SKM-1 (cell line): ENCODE measurements at regions not wholly inside any gene's neighbourhood (a gene's known extent, or its start where the extent isn't known, plus 50 kb on each side); places are given as distances from the start of the nearest gene placed in this dataset.
"Not testable (repeated sequence)": the region's sequence is repeated elsewhere in the genome, so short reads cannot be mapped to it uniquely, and the experiment has no call there.

Experiments
- DNase-seq: peaks from one replicate; lab custom pipeline; 2025; ENCODE audit not compliant: unreplicated experiment; lab: John Stamatoyannopoulos, UW

DNA sequence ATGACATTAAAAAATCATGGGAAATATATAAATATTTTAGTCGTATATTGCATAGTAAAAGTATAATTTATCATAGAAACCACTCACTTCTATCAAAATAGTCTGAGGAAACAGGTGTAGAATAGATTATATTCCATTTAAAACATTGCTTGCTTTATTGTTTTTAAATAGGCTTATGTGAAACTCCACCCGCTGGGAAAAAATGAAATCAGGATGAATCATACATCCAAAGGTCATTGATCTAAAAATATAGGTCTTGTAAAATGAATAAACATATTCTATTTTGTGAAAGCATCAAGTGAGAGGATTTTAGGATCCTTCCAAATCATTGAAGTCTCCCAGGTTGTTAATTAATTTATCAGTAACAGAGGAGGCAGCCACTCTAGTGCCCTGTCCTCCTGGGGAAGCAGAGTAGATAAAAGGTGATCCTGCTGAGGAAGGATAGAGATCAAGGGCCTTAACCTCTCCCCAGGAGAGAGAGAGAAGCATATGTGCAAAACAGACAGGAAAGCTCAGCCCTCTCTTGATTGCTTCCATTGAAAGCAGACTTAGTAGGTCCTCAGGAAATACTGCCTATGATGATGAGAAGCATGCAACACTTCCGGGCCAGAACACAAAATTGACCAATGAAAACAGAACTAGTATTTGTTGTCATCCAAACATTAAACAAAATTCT is 96.8 kb upstream of the MAP9 start:
- DNase-seq = no peak

DNA sequence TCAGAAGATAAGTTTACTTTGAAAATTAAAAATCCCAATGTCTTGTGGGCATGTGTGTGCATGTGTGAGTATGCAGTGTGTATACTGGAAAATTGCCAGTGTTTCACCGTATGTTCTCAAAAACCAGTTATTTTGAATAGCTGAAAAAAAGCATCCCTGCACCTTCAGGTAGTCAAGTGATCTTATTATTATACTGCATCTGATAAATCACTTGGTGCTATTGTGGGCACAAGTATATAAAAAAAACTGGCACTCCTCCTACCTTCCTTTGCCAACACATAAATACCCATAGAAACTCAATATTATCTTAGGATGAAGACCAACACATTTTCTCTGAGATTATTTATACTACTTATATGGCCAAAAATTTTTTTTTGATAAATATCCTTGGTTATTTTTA is 91.5 kb upstream of the MAP9 start:
- no peak for DNase-seq

DNA sequence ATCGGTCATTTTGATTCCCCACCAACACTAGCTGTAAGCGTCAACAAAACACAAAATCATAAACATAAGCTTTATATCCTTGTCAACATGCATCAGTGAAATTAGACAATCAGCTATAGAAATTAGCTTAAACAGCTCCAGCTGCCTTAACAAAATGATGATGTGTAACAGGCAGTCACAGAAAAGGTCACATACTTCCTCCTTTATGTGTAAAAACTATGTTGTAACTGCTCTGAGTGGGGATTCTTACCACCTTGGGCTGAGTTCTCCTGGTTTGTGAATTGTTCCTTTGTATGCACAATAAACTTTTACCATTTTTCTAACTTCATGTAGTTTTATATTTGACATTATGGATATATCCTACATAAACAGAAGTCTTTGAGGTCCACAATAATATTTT is 73.9 kb upstream of the MAP9 start:
- peak; percentile 4 for DNase-seq

DNA sequence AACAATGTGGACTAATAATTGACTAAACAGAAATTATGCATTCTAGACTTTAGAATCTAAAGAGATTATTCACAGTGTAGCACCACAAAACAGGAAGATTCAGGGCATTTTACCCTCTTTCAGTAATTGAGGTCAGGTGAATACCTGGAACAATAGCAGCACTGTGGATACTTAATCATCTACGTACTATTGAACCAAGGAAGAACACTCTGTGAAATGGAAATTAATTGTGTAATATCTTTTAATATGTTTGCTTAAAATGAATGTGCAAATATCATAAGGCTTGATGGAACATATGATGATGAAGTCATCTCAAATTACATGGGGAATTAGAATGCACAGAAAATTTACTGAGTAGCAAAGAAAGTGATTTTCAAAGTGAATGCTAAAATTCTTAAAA is 68.5 kb upstream of the MAP9 start:
- no peak for DNase-seq

DNA sequence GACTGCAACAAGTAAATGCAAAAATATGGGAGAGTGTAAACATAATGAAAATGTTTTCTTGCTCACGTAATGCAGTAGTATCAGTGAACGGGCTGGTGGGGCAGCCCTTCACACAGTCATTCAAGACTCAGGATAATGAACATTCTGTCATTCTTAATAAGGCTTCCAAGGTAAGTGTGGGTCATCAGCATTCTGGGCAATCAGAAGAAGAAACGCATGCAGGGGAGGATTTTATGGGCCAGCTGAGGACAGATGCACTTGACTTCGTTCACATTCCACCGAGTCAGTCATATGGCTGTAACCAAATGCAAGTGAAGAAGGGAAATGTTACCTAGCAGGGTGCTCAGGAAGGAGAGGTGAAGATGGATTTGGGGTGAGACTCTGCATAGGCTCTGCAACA is 68.0 kb upstream of the MAP9 start:
- no peak for DNase-seq

DNA sequence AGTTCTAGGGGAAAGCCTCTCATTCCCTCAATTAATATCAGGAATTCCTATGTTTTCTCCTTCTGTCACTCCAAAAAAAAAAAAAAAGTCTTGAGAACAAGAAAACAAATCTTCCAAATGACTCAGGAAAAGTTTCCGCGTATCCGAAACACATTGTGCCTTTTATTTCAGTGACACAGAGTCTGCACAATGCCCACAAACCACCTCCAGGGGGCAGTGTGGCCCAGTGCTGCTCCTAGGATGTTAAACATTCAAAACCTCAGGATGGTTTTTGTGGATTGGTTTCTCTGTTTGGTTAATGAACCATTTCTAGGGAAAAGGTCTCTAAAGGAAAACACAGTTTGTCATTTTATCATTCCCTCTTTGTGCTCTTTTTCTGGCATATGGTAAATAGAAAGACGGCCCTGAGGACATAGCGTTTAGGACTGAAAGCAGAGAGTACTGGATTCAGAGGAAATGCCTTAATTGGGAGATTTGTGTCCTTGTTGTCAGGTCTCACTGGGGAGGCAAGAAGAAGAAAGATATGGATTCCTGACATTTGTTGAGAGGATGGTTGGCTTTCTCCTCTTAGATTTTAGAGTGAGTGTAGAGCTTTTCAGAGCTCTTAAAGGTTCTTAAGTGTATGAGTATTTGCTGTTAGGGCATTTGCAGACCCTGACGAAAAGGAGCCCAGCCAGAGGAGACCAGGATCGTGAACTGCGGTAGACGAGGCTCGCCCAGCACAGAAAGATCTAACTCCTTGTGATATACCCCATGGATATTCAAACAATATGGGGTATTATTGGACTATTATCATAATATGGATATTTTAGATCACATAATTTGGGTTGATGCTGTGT is 65.7 kb upstream of the MAP9 start:
- DNase-seq = peak; percentile 23

DNA sequence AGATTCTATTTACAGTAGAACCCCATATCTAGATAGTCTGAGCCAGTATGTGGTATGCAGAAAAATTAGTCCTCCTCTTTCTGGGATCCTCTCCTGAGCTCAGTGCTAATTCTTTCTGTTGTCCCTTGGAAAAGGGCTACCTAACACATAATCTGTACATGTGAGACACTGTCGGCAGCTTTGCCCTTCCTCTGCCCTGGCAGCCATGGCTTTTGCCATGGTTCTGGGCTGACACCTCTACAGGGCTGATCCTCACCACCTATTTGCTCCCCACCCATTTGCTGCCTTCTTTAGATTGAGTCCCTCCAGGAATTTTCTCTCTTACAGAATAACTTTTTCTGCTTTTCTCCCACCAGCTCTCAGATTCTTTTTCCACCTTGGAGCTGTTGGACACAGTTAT is 64.7 kb upstream of the MAP9 start:
- no peak for DNase-seq

DNA sequence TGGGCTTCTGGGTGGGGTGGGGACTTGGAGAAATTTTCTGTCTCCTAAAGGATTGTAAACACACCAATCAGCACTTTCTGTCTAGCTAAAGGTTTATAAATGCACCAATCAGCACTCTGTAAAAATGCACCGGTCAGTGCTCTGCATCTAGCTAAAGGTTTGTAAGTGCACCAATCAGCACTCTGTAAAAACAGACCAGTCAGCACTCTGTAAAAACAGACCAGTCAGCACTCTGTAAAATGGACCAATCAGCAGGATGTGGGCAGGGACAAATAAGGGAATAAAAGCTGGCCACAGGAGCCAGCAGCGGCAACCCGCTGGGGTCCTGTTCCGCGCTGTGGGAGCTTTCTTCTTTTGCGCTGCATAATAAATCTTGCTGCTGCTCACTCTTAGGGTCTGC is 63.0 kb upstream of the MAP9 start:
- DNase-seq = not testable (repeated sequence)

DNA sequence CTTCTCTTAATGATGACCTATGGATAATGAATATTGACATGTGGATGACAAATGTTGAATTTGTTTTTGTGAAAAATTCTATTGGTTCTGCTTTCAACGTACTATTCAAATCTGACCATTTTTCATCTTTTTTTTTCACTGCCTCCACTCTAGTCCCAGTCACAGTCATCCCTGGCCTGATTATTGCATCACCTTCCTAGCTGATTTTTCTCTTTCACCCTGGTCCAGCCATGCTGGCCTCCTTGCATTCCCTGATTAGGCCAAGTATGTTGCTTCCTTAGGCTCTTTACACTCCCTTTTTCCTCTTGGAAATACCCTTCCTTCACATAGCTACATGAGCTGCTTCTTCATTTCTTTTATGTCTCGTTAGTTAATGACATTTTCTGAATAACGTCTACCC is 58.1 kb upstream of the MAP9 start:
- DNase-seq = no peak

DNA sequence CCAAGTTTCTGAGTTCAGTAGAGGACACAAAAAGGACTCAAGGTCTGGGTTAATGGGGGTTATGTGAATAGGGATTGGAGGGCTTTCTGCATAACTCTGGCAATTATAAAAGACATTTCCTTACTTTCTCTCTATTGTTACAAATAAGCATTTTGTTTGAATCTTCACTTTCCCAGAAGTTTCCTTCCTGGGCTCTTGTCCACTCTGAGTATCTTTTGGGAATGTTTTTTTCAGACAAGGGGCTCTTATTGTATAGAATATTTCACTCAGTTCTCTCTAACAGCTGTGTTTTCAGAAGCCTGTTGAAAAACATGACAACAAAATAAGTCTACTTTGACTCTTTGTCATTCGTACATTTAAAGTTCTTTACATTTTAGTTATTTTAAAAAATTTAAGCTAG is 57.6 kb upstream of the MAP9 start:
- DNase-seq = no peak

DNA sequence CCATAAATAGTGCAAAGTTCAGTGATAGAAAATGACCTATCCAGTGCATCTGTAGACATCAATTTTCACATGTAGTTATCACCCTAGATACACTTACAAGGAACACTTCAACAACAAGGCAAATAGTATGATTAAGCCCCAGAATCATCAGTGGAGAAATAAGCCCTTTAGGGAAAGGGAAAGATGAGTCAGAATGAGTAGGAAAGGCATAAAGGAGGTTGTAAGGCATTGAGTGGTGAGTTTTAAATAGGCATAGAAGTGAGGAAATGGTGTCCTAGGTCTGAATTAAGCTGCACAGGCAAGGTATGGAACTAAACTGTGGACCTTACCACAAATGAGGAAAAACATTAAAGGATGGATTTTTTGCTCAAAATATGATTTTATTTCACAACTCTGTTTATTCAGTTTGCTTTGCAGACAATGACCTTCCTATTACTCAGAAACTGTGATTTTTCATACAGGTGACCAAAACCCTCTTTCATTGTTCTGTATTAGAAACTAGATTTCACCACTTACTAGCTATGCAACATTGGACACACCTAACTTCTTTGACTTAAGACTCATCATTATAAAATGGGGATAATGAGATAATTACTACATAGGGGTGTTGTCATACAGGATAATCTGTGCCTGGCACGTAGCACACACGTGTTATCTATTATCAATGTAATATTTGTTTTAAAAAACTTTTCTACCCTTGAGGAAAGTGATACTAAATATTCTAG is 57.0 kb upstream of the MAP9 start:
- no peak for DNase-seq

DNA sequence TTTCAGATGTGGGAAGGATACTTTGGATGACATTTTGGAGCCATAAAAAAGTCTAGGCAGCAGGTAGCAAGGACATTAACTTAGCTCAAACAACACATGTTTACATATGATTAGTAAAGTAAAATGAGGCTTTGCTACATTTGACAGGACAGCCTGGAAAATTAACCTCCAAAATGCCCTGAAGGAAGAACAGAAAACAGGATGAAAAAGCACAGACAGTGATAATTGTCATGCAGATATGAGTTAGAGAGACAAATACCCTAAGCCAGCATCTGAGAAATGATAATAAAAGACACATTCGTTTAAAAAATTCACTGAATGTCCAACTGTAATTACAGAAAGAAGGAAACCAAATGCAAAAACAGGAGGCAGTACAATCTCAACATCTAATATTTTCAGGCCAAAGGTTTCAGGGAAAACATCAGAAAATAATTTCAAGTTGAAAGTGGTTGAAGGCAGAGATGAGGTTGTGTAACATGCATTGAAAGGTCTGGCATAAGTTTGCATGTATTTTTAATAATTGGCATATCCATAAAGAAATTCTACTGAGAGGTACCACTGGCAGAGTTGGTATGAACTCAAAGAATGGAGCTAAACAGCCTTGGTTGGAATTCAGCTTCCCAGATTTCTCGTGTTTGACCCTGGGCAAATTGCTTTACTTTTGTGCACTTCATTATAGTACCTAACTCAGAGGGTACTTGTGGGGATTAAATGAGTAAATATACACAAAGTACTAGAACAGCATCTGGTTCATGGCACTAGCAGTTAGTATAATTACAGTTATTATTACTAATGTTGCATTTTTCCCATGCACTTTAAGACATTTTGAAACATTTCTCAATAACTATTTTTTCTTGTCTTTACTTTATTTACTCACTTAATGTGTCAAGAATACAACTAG is 54.4 kb upstream of the MAP9 start:
- no peak for DNase-seq

DNA sequence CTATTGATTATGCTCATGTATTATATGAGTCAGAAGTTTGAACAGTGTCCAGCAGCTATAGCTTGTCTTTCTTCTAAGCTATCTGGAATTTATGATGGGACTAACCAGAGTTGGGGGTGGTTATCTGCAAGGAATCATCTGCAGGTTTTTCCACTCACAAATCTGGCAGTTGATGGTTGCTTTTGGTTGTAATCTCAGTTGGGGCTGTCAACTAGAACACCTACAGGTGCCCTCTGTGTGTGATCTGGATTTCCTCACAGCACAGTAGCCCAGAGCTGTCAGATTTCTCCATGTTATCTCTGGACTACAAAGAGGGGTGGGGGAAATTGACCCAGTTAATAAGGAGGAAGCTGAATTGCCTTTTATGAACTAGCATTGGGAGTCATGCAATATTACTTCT is 51.4 kb upstream of the MAP9 start:
- DNase-seq = no peak

DNA sequence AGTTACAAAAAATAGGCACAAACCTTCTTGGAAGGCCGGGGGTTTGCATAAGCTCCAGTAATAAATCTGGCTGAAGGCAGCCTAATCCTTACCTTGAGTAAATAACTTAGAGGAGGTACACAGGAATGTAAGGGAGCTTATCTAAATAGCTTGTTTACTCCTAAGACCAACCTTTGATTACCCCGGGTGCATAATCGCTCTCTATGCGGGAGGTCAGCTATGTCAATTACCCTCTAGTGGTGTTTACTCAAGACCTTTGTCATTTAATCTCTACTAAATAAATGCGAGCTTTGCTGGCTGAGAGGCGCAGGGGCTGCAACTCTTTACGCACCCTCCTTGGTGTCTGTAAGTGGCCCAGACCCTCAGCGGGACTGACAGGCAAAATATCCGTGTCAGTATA is 50.2 kb upstream of the MAP9 start:
- DNase-seq = no peak
